IMR-90 (cell line): ENCODE measurements at regions not wholly inside any gene's neighbourhood (a gene's known extent, or its start where the extent isn't known, plus 50 kb on each side); places are given as distances from the start of the nearest gene placed in this dataset.

Experiments
- ATAC-seq: fragments of 200-7000 bp; cut with Tn5 transposase; 2 replicates; pipeline ENCODE4 v1.9.1; 2020; ENCODE audit warnings: low read depth, mild to moderate bottlenecking, moderate library complexity
- BruUV-seq: library from RNA; stranded (reverse); fragments of 400-500 nt; replicated peaks from 2 replicates; lab custom pipeline; 2021; lab: Mats Ljungman, UMichigan
- CTCF ChIA-PET: fragments of 300-600 bp; formaldehyde crosslinking; extraction: SDS; loops from one replicate; lab custom pipeline; 2021; ENCODE audit warnings: antibody characterized with exemption; lab: Yijun Ruan, JAX
- POLR2A ChIA-PET: fragments of 300-600 bp; sonication (Branson Sonifier 250); formaldehyde crosslinking; loops from one replicate; lab custom pipeline; 2022; ENCODE audit warnings: antibody characterized with exemption; ENCODE audit not compliant: unreplicated experiment; lab: Charles Lee
- DNase-seq: peaks from one replicate; pipeline ENCODE4 v3.0.0; 2013
- H2AFZ ChIP-seq: replicated peaks from 2 replicates; pipeline ENCODE3; 2013; ENCODE audit warnings: low read length, mild to moderate bottlenecking; ENCODE audit not compliant: poor library complexity
- H2AK5ac ChIP-seq: 2 replicates; pipeline ENCODE4 v1.6.1; 2013; ENCODE audit warnings: low read depth, low read length, inconsistent platforms
- H2AK9ac ChIP-seq: replicated peaks from 2 replicates; pipeline ENCODE3; 2013; ENCODE audit warnings: mild to moderate bottlenecking, low read depth, low read length, moderate library complexity; ENCODE audit not compliant: poor library complexity
- H2BK120ac ChIP-seq: 2 replicates; pipeline ENCODE4 v1.6.1; 2013; ENCODE audit warnings: low read depth, low read length, inconsistent platforms
- H2BK15ac ChIP-seq: 3 replicates; pipeline ENCODE4 v1.6.1; 2013; ENCODE audit warnings: low read depth, low read length, inconsistent platforms
- H2BK20ac ChIP-seq: 2 replicates; pipeline ENCODE4 v1.6.1; 2013; ENCODE audit warnings: low read depth, mild to moderate bottlenecking, inconsistent platforms, low read length, moderate library complexity
- H2BK5ac ChIP-seq: 2 replicates; pipeline ENCODE4 v1.6.1; 2013; ENCODE audit warnings: mild to moderate bottlenecking, low read depth, low read length, inconsistent platforms; ENCODE audit not compliant: poor library complexity, severe bottlenecking
- H3K14ac ChIP-seq: replicated peaks from 2 replicates; pipeline ENCODE4 v1.6.1; 2013; ENCODE audit warnings: low read depth, low read length, inconsistent platforms
- H3K18ac ChIP-seq: 2 replicates; pipeline ENCODE4 v1.6.1; 2013; ENCODE audit warnings: low read depth, low read length, control low read depth
- H3K23ac ChIP-seq: 2 replicates; pipeline ENCODE4 v1.6.1; 2013; ENCODE audit warnings: low read depth, low read length, inconsistent platforms
- H3K27ac ChIP-seq: 2 replicates; pipeline ENCODE4 v1.5.1; 2013; ENCODE audit warnings: mild to moderate bottlenecking, control low read depth, low read length; ENCODE audit not compliant: insufficient read depth
- H3K27me3 ChIP-seq: 2 replicates; pipeline ENCODE4 v1.6.1; 2013; ENCODE audit warnings: low read length; ENCODE audit not compliant: control insufficient read depth, insufficient read depth
- H3K36me3 ChIP-seq: 2 replicates; pipeline ENCODE4 v1.6.1; 2013; ENCODE audit warnings: low read length, mixed read lengths; ENCODE audit not compliant: control insufficient read depth, insufficient read depth
- H3K4ac ChIP-seq: 2 replicates; pipeline ENCODE4 v1.6.1; 2013; ENCODE audit warnings: low read depth, low read length, inconsistent platforms
- H3K4me1 ChIP-seq: 2 replicates; pipeline ENCODE4 v1.6.1; 2013; ENCODE audit warnings: low read length, mixed read lengths; ENCODE audit not compliant: control insufficient read depth, insufficient read depth
- H3K4me2 ChIP-seq: 2 replicates; pipeline ENCODE4 v1.6.1; 2013; ENCODE audit warnings: low read depth, mild to moderate bottlenecking, control low read depth, low read length, moderate library complexity
- H3K4me3 ChIP-seq: 2 replicates; pipeline ENCODE4 v1.5.1; 2013; ENCODE audit warnings: low read depth, mild to moderate bottlenecking, control low read depth, low read length, moderate library complexity; ENCODE audit not compliant: insufficient read depth
- H3K56ac ChIP-seq: 2 replicates; pipeline ENCODE4 v1.6.1; 2013; ENCODE audit warnings: low read length, inconsistent platforms; ENCODE audit not compliant: insufficient read depth; ENCODE audit errors: extremely low read depth
- H3K79me1 ChIP-seq, 2 experiments: 2 replicates each; pipeline ENCODE4 v1.6.1; 2013; ENCODE audit warnings: low read length in 2 of 2, inconsistent platforms in 1 of 2, low read depth in 1 of 2
- H3K9ac ChIP-seq: 2 replicates; pipeline ENCODE4 v1.6.1; 2013; ENCODE audit warnings: low read depth, low read length, control low read depth
- H3K9me1 ChIP-seq: 2 replicates; pipeline ENCODE4 v1.6.1; 2013; ENCODE audit warnings: low read length, inconsistent platforms; ENCODE audit not compliant: insufficient read depth
- H3K9me3 ChIP-seq: 2 replicates; pipeline ENCODE4 v1.6.1; 2013; ENCODE audit warnings: low read length; ENCODE audit not compliant: control insufficient read depth, insufficient read depth
- H4K20me1 ChIP-seq: 2 replicates; pipeline ENCODE4 v1.6.1; 2013; ENCODE audit warnings: low read length, inconsistent platforms; ENCODE audit not compliant: insufficient read depth
- H4K5ac ChIP-seq: 2 replicates; pipeline ENCODE4 v1.6.1; 2013; ENCODE audit warnings: mild to moderate bottlenecking, low read depth, low read length, control low read depth
- H4K8ac ChIP-seq, 2 experiments: 2 replicates each; pipeline ENCODE4 v1.6.1; 2013; ENCODE audit warnings: low read depth in 2 of 2, low read length in 2 of 2, control low read depth in 1 of 2, inconsistent platforms in 1 of 2
- H4K91ac ChIP-seq: 2 replicates; pipeline ENCODE4 v1.6.1; 2013; ENCODE audit warnings: low read depth, low read length, inconsistent platforms; ENCODE audit not compliant: insufficient read depth
- MAFK ChIP-seq: IDR thresholded peaks from 2 replicates; pipeline ENCODE4 v1.6.1; 2012; ENCODE audit warnings: low read depth, low read length, improper control_type of control experiment
- RAD21 ChIP-seq: IDR thresholded peaks from 2 replicates; pipeline ENCODE4 v1.6.1; 2012; ENCODE audit warnings: low read length, improper control_type of control experiment
- RFX5 ChIP-seq: IDR thresholded peaks from 2 replicates; pipeline ENCODE4 v1.8.0; 2012; ENCODE audit warnings: low read depth, mild to moderate bottlenecking, low read length, moderate library complexity
- USF2 ChIP-seq: fragments of 150-350 bp; IDR thresholded peaks from 2 replicates; pipeline ENCODE4 v1.6.1; 2017; ENCODE audit warnings: mild to moderate bottlenecking, antibody characterized with exemption, low read length, low read depth
- WGBS, 2 experiments: methylation state at CpG; one replicate each; pipeline versions ENCODE4 v1.1.5 to v1.1.7; 2013; ENCODE audit warnings: missing lambda C conversion rate in 2 of 2; ENCODE audit not compliant: insufficient read length in 1 of 2; ENCODE audit errors: extremely low coverage in 2 of 2; 5-methylcytosine and 5-hydroxymethylcytosine counted together
- dilution Hi-C: fragments of 300-500 bp; cut with HindIII; formaldehyde crosslinking; loops from one replicate; pipeline ENCODE4 v1.14.3; 2018; ENCODE audit warnings: low sequenced_read_pairs; ENCODE audit not compliant: unreplicated experiment
- in situ Hi-C: fragments of 300-500 bp; cut with MboI; formaldehyde crosslinking; loops from 3 replicates; pipeline ENCODE4 v1.14.3; 2019; ENCODE audit warnings: low sequenced_read_pairs, inconsistent platforms, mixed read lengths
- intact Hi-C: fragments of 100-400 bp; cut with micrococcal nuclease; formaldehyde crosslinking; loops from 2 replicates; pipeline ENCODE4 v1.10.0; 2022

DNA sequence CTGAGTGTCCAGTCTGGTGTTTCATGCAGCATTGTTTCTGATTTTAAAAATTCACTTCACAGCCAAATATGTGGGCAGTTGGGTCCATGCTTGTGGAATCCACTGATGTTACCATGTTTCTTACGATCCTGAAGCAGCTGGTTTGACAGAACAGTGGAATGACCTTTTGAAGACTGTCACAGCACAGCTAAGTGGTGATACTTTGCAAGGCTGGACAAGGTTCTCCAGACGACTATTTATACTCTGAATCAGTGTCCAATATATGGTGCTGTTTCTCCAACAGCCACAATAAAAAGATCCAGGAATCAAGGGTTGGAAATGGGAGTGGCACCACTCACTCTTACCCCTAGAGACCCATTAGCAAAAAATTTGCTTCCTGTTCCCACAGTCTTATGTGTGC lies 577.4 kb upstream of the RAB6C start:
- Histone ChIP-seq H2BK20ac (no peak overlapping the region), H2AFZ (no peak overlapping the region), H3K4me2 (no peak overlapping the region), H3K56ac (no peak overlapping the region), H2BK5ac (no peak overlapping the region), H2AK5ac (no peak overlapping the region), H3K18ac (no peak overlapping the region), H3K27me3 (no peaks in the 10 kb centered on the region), H2AK9ac (no peak overlapping the region), H3K9ac (no peak overlapping the region), H3K23ac (no peak overlapping the region), H3K4me1 (no peaks in the 10 kb centered on the region), H3K14ac (no peak overlapping the region), H3K4me3 (no peak overlapping the region), H4K91ac (no peak overlapping the region), H3K9me3 (peaks cover 11% of the 10 kb centered on the region), H3K27ac (no peak overlapping the region), H4K5ac (no peak overlapping the region), H3K79me1 (no peaks in the 10 kb centered on the region), H3K9me1 (no peaks in the 10 kb centered on the region), H2BK15ac (no peak overlapping the region), H3K4ac (no peak overlapping the region), H4K20me1 (no peaks in the 10 kb centered on the region), H2BK120ac (no peak overlapping the region), H3K36me3 (no peaks in the 10 kb centered on the region), H4K8ac (no peak overlapping the region)
- ChIA-PET CTCF (no interaction called here), POLR2A (no interaction called here)
- no peak for ATAC-seq
- in situ Hi-C loops = no loop called here
- WGBS, 2 experiments = no CpG with 5 or more reads among the region's 2 CpGs
- TF ChIP-seq MAFK (no peak), USF2 (no peak), RFX5 (no peak), RAD21 (no peak)
- intact Hi-C loops = no loop called here
- no peak for DNase-seq
- dilution Hi-C loops = no loop called here
- BruUV-seq = no TSS peak
